NB4 (cell line): ENCODE measurements at regions not wholly inside any gene's neighbourhood (a gene's known extent, or its start where the extent isn't known, plus 50 kb on each side); places are given as distances from the start of the nearest gene placed in this dataset.

Source experiments
- CTCF ChIP-seq: IDR thresholded peaks from one replicate; pipeline ENCODE4 v1.5.1; 2012; ENCODE audit warnings: low read depth, low read length
- MAX ChIP-seq: IDR thresholded peaks from 2 replicates; pipeline ENCODE4 v1.6.1; 2011; ENCODE audit warnings: low read depth, low read length
- POLR2A ChIP-seq: IDR thresholded peaks from 2 replicates; pipeline ENCODE4 v1.6.1; 2011; ENCODE audit warnings: mild to moderate bottlenecking; ENCODE audit not compliant: insufficient read length; ENCODE audit errors: extremely low read depth

GRCh38 chr20:40900666-40901215 is 127.9 kb upstream of the TOP1 start:
- TF ChIP-seq CTCF (no peak), MAX (no peak), POLR2A (no peak)
